ENCODE measurements at regions not wholly inside any gene's neighbourhood (a gene's known extent, or its start where the extent isn't known, plus 50 kb on each side); places are given as distances from the start of the nearest gene placed in this dataset.

DNA sequence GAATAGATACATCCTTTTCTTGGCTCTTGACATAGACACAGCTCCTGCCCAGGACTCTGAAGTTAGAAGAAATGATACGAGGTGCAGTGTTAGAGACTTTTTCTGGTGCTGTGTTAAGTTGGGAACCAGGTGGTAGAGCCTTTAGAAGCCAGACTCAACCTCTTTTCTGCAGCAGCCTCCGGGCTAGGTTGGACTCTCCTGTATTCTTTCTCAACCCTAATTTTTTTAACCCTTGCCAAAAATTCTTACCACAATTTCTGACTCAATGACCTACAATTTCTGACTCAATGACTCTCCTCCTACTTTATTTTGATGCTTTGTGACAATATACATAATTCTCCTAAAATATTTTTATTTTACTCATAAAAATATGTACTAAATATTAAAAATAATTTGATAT is 127.4 kb upstream of the PRL start:
- TF ChIP-seq, protein P1, sequence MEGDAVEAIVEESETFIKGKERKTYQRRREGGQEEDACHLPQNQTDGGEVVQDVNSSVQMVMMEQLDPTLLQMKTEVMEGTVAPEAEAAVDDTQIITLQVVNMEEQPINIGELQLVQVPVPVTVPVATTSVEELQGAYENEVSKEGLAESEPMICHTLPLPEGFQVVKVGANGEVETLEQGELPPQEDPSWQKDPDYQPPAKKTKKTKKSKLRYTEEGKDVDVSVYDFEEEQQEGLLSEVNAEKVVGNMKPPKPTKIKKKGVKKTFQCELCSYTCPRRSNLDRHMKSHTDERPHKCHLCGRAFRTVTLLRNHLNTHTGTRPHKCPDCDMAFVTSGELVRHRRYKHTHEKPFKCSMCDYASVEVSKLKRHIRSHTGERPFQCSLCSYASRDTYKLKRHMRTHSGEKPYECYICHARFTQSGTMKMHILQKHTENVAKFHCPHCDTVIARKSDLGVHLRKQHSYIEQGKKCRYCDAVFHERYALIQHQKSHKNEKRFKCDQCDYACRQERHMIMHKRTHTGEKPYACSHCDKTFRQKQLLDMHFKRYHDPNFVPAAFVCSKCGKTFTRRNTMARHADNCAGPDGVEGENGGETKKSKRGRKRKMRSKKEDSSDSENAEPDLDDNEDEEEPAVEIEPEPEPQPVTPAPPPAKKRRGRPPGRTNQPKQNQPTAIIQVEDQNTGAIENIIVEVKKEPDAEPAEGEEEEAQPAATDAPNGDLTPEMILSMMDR (IDR thresholded peaks at IDR 0.05; ENCODE audit: insufficient read depth, low read length, missing control alignments) = no peak
- ChIA-PET POLR2A (no interaction called here), CTCF (no interaction called here)
- DNase-seq (ENCODE audit: low read depth, low spot score) = no peak
- no peak overlapping the region for H3K4me3 ChIP-seq (ENCODE audit: low read depth, low read length)

DNA sequence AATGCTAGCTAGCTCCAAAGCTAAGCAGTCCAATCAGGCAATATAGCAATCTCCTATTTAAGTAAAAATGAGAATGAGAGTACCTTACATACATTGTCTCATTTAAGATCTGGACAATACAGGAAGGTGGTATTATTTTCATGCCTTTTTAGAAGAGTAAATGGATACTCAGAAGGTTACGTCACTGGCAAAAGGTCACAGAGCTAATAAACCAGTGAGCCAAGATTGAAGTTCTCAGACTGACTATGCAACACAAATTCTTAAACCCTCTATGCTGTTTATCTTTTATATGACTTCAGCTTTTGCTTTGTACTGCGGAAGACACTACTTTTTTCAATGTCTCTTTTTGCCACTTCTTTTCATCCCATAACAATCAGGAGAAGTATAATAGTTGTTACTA is 135.2 kb upstream of the PRL start:
- TF ChIP-seq, protein P1 (IDR thresholded peaks at IDR 0.05; ENCODE audit: insufficient read depth, low read length, missing control alignments) = no peak
- CTCF ChIA-PET = no interaction called here
- H3K4me3 ChIP-seq (ENCODE audit: low read depth, low read length) = no peak overlapping the region
- DNase-seq (ENCODE audit: low read depth, low spot score) = no peak
- POLR2A ChIA-PET = no interaction called here

DNA sequence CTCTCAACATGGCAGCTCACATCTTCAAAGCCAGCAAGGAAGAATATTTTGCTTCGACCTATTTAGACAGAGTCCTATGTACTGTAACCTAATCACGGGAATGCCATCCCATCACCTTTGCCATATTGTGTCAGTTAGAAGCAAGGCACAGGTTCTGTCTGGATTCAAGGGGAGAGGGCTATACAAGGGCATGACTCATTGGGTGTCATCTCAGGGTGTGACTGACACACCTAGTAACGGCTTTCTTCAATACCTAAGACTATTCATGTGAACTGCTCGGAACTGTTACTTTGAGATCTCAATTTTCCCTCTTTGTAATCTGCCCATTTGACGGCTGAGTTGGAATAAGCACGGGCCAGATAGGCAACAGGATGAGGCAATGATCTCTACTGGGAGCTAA is 135.6 kb upstream of the HDGFL1 start:
- DNase-seq (ENCODE audit: low read depth, low spot score) = no peak
- ChIA-PET POLR2A (no interaction called here), CTCF (interaction anchor here (0.7 kb wide), 1 partner anchor 39 kb away, joined by 3 read pairs; no protein-coding TSS in a partner anchor)
- TF ChIP-seq, protein P1 (IDR thresholded peaks at IDR 0.05; ENCODE audit: insufficient read depth, low read length, missing control alignments) = no peak
- H3K4me3 ChIP-seq (ENCODE audit: low read depth, low read length) = no peak overlapping the region

DNA sequence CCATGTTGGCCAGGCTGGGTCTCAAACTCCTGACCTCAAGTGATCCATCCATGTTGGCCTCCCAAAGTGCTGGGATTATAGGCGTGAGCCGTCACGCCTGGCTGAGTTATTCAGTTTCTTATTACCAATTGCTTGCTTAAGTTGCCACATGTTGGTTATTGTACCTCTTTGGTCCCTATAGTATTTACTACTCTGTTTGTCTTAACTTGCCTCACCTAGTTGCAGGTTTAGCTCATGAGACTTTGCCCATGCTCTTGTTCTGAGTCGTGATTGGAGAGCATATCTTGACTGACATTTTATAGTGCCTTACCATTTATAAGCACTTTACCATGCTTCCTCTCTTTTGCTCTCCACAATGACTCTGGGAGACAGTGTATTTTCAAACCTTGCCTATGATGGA is 134.2 kb upstream of the HDGFL1 start:
- no peak overlapping the region for H3K4me3 ChIP-seq (ENCODE audit: low read depth, low read length)
- TF ChIP-seq, protein P1 (IDR thresholded peaks at IDR 0.05; ENCODE audit: insufficient read depth, low read length, missing control alignments) = no peak
- no peak for DNase-seq (ENCODE audit: low read depth, low spot score)
- ChIA-PET CTCF (no interaction called here), POLR2A (no interaction called here)

DNA sequence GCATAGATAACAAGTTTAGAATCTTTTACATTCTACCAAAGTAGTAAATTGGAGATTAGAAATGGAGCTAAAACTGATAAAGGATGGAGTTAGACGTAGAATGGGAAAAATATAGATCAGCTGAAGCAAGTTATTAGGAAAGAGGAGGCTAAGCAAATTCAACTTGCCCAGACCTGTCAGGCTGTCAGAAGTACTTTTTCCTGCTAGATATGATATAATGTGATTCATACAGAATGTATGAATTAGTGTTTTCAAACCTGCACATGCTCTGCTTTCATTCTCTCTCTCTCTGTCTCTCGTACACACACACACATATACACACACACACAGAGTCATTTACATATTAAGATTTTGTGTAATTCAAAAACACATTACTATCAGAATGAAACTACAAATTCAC is 133.2 kb upstream of the HDGFL1 start:
- POLR2A ChIA-PET = no interaction called here
- no peak for DNase-seq (ENCODE audit: low read depth, low spot score)
- CTCF ChIA-PET = no interaction called here
- H3K4me3 ChIP-seq (ENCODE audit: low read depth, low read length) = no peak overlapping the region
- TF ChIP-seq, protein P1 (IDR thresholded peaks at IDR 0.05; ENCODE audit: insufficient read depth, low read length, missing control alignments) = no peak

DNA sequence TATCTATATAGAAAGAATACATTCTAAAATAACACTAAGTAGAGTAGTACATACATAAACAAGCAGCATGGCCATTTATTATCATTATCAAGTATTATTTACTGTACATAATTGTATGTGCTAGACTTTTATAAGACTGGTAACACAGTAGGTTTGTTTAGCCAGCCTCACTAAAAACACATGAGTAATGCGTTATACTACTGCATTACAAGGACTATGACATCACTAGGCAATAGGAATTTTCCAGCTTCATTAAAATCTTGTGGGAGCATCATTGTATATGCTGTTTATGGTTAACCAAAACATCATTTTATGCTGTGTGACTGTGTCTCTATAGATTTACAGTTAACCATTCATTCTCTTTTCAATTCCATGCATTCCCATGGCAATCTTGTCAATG is 131.7 kb upstream of the HDGFL1 start:
- no peak overlapping the region for H3K4me3 ChIP-seq (ENCODE audit: low read depth, low read length)
- no peak for DNase-seq (ENCODE audit: low read depth, low spot score)
- ChIA-PET POLR2A (no interaction called here), CTCF (no interaction called here)
- TF ChIP-seq, protein P1 (IDR thresholded peaks at IDR 0.05; ENCODE audit: insufficient read depth, low read length, missing control alignments) = no peak

Data from AG04449 (cell line).